Peyer's patch (tissue), 4 donors: ENCODE measurements at regions not wholly inside any gene's neighbourhood (a gene's known extent, or its start where the extent isn't known, plus 50 kb on each side); places are given as distances from the start of the nearest gene placed in this dataset.

Experiments used
- DNase-seq, 3 donors: peaks; one replicate each; pipeline ENCODE4 v3.0.0-alpha.2; 2017 to 2019
- H3K27ac ChIP-seq, 4 donors: fragments of 200-600 bp; sonication (generic); one replicate each; pipeline ENCODE4 v1.5.1; 2016 to 2019
- H3K27me3 ChIP-seq, 2 donors: fragments of 200-600 bp; sonication (generic); one replicate each; pipeline ENCODE4 v1.5.1; 2019
- H3K36me3 ChIP-seq, 3 donors: fragments of 200-600 bp; sonication (generic); one replicate each; pipeline ENCODE4 v1.5.1; 2016 to 2019
- H3K4me1 ChIP-seq, 4 donors: fragments of 200-600 bp; sonication (generic); one replicate each; pipeline ENCODE4 v1.5.1; 2016 to 2019
- H3K4me3 ChIP-seq, 4 donors: fragments of 200-600 bp; sonication (generic); 1 replicate in 3 of 4; 2 replicates in 1 of 4; pipeline ENCODE4 v1.5.1; 2016 to 2019; ENCODE audit warnings: mild to moderate bottlenecking in 1 of 4
- H3K9me3 ChIP-seq, 4 donors: fragments of 200-600 bp; sonication (generic); one replicate each; pipeline ENCODE4 v1.5.1; 2016 to 2019; ENCODE audit warnings: mild to moderate bottlenecking in 1 of 4
- POLR2A ChIP-seq, 2 donors: fragments of 450-650 bp; IDR thresholded peaks; one replicate each; pipeline ENCODE4 v1.5.1; 2017; ENCODE audit warnings: antibody characterized with exemption in 2 of 2, mild to moderate bottlenecking in 2 of 2, moderate library complexity in 2 of 2
- TF ChIP-seq, protein P1 (sequence below), 6 experiments: fragments of 450-650 bp in 4 of 6; fragments of 200-600 bp in 2 of 6; sonication (generic) in 1 of 6; IDR thresholded peaks; one replicate each; pipeline ENCODE4 v1.5.1; 2017 to 2019; ENCODE audit warnings: antibody characterized with exemption in 6 of 6, mild to moderate bottlenecking in 3 of 6, moderate library complexity in 1 of 6

DNA sequence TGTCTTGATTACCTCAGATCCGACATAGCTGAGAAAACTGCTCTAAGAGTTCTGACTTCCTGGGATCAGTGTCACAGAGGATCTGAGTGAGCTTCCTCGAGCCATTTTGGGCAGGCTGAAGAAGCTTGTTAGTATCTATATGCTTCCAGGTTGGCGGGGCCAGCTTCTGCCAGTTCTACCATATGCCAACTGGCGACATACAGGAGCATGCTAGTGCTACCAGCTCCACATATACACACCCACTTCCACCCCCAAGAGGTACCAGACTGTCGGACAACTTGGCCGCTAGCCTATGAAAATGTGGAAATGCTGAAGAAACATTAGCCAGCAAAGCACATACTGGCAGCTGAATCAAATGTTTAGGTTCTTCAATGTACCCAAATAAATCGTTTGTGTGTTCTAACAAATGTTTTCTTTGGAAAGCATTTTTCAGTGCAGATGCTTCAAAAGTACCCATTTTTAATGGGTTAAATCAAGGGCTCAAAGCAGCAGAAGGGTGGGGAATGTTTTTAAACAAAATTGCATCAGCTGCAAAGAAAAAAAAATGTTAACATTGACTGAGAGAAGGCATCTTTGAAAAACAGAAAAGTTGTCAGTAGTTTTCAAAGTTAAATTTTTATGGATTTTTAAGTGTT is 163.7 kb downstream of the KLF12 start:
- no peak for TF ChIP-seq POLR2A (IDR thresholded peaks at IDR 0.05)
- TF ChIP-seq, protein P1, sequence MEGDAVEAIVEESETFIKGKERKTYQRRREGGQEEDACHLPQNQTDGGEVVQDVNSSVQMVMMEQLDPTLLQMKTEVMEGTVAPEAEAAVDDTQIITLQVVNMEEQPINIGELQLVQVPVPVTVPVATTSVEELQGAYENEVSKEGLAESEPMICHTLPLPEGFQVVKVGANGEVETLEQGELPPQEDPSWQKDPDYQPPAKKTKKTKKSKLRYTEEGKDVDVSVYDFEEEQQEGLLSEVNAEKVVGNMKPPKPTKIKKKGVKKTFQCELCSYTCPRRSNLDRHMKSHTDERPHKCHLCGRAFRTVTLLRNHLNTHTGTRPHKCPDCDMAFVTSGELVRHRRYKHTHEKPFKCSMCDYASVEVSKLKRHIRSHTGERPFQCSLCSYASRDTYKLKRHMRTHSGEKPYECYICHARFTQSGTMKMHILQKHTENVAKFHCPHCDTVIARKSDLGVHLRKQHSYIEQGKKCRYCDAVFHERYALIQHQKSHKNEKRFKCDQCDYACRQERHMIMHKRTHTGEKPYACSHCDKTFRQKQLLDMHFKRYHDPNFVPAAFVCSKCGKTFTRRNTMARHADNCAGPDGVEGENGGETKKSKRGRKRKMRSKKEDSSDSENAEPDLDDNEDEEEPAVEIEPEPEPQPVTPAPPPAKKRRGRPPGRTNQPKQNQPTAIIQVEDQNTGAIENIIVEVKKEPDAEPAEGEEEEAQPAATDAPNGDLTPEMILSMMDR (IDR thresholded peaks at IDR 0.05): no peak
- no peak for DNase-seq
- Histone ChIP-seq H3K36me3 (no peaks in the 10 kb centered on the region), H3K27me3 (no peaks in the 10 kb centered on the region), H3K4me3 (no peak overlapping the region), H3K4me1 (peaks cover 0 to 4% (median 0%) of the 10 kb centered on the region in 4 donors), H3K9me3 (no peaks in the 10 kb centered on the region), H3K27ac (no peak overlapping the region)

DNA sequence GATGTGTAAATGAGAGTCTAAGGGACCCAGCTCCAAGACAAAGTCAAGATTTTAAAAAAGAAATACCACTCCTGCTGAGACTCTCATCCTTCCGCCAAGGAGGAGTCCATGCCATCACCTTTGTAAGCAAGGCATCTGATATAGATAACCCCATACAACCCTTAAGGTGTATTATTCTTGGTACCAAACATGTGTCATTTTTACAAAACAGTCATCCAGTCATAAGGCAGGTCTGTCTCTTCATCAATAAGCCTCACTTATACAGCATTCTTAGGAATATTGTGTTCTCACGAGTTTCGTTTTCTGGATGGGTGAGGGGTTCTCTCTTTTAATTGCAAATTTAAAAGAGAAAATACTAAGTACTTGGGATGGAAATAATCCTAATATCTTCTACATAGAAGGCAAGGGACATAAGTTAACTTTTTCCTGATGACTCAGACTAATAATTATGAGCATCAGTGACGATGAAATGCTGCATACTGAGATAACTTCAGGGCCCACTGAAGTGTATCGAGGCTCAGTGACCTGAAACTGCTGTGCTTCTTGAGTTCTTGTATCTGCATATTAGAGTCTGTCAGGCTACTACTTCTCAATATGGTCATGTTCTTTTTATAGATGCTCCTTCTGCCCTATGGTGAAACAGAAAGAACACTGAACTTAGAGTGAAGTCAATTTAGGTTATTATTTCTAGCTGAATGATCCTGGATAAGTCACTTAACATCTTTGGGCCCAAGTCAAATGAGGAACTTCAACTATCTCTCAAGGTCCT is 166.6 kb downstream of the KLF12 start:
- Histone ChIP-seq H3K27me3 (no peaks in the 10 kb centered on the region), H3K36me3 (no peaks in the 10 kb centered on the region), H3K27ac (no peak overlapping the region), H3K4me1 (peaks cover 0 to 4% (median 0%) of the 10 kb centered on the region in 4 donors), H3K9me3 (no peaks in the 10 kb centered on the region), H3K4me3 (no peak overlapping the region)
- no peak for TF ChIP-seq POLR2A (IDR thresholded peaks at IDR 0.05)
- TF ChIP-seq, protein P1 (IDR thresholded peaks at IDR 0.05): no peak
- peak in 1 of 3 donors; percentile 37 for DNase-seq

DNA sequence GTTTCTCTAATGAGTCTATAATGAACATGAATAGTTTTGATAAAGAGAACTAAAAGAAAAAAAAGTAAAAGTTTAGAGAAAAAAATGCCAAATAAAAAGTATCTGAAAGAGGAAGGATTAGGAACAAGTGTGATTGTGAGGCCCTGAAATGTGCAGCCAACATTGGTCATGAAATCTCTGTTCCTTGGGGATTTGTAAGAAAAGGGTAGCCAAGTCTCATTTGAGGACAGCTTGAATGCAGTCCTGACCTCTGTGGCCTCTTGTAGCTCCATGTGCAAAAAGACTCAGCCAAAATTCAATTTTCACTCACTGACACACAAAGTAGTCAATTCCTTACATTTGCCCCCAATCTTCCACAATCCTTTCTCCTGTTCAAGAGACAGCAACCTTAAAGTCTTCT is 167.9 kb downstream of the KLF12 start:
- no peaks in the 10 kb centered on the region for H3K9me3 ChIP-seq
- DNase-seq: no peak
- H3K27ac ChIP-seq: no peak overlapping the region
- H3K4me3 ChIP-seq: no peak overlapping the region
- H3K27me3 ChIP-seq: no peaks in the 10 kb centered on the region
- H3K4me1 ChIP-seq: peaks cover 0 to 4% (median 0%) of the 10 kb centered on the region in 4 donors
- no peaks in the 10 kb centered on the region for H3K36me3 ChIP-seq
- TF ChIP-seq POLR2A (IDR thresholded peaks at IDR 0.05): no peak
- TF ChIP-seq, protein P1 (IDR thresholded peaks at IDR 0.05): no peak

DNA sequence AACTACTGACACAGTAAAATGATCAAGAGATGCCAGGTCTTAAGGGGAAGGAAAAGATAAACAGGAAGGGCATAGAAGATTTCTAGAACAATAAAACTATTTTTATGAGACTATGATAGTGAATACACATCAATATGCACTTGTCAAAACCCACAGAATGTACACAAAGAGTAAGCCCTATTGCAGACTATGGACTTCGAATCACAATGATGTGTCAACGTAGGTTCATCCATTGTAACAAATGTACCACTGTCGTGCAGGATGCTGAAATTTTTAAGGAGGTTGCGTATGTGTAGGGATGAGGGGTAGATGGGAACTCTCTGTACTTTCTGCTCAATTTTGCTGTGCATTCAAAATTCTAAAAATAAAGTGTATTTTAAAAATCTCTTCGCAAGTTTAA is 171.9 kb downstream of the KLF12 start:
- no peak for DNase-seq
- TF ChIP-seq, protein P1 (IDR thresholded peaks at IDR 0.05): no peak
- no peak for TF ChIP-seq POLR2A (IDR thresholded peaks at IDR 0.05)
- no peak overlapping the region for H3K27ac ChIP-seq
- no peaks in the 10 kb centered on the region for H3K9me3 ChIP-seq
- H3K4me3 ChIP-seq: no peak overlapping the region
- H3K36me3 ChIP-seq: no peaks in the 10 kb centered on the region
- no peaks in the 10 kb centered on the region for H3K4me1 ChIP-seq
- H3K27me3 ChIP-seq: no peaks in the 10 kb centered on the region

DNA sequence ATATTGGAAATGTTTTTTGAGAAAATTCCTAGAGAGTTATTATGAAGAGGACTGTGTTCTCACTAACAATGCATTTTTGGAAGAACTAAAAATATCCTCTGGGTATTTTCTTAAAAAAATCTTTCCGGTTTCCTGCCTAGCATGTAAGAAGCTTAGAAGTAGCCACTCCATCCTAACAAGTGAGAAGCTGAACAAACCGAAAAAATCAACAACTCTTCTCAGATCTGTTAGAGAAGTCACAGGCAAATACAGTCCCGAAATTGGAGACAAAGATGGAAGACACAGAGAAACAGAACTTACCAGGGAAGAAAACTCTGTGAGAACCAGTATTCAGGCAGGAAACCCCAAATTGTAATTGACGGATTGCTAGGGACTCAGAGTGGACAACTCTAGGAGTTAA is 173.0 kb downstream of the KLF12 start:
- Histone ChIP-seq H3K36me3 (no peaks in the 10 kb centered on the region), H3K27ac (no peak overlapping the region), H3K4me1 (no peaks in the 10 kb centered on the region), H3K9me3 (no peaks in the 10 kb centered on the region), H3K4me3 (no peak overlapping the region), H3K27me3 (no peaks in the 10 kb centered on the region)
- TF ChIP-seq, protein P1 (IDR thresholded peaks at IDR 0.05): no peak
- TF ChIP-seq POLR2A (IDR thresholded peaks at IDR 0.05): no peak
- DNase-seq: no peak
